ENCODE measurements at regions not wholly inside any gene's neighbourhood (a gene's known extent, or its start where the extent isn't known, plus 50 kb on each side); places are given as distances from the start of the nearest gene placed in this dataset.

DNA sequence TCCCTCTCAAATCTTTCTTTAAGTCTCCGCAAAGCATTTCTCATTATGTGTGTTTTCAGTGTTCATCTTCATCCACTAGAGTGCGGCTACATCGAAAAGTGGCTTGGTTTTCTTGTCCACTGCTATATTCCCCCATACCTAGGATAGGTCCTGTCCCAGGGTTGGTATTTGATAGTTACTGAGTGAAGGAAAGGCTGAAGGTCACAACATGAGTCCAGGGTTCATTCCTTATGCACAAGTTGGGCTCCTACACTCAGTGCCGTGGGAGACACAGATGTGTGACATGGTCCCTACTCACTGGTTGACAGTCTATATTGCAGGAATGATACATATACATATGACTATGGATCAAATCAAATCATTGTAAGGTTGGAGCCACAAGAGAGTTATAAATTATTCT is 55.4 kb upstream of the RELL1 start:
- TF ChIP-seq POLR2AphosphoS5 (IDR thresholded peaks at IDR 0.05; ENCODE audit: low read depth) (no peak), SPI1 (IDR thresholded peaks at IDR 0.05; ENCODE audit: borderline replicate concordance, low read depth) (no peak), CTCF (IDR thresholded peaks at IDR 0.05; ENCODE audit: insufficient read depth, low read length) (no peak), REST (IDR thresholded peaks at IDR 0.05; ENCODE audit: insufficient replicate concordance, low read depth) (no peak), GABPA (IDR thresholded peaks at IDR 0.05; ENCODE audit: low read depth) (no peak)
- H3K27ac ChIP-seq (replicated peaks): no peak overlapping the region
- H3K27me3 ChIP-seq (ENCODE audit: insufficient read depth, poor library complexity, severe bottlenecking): no peaks in the 10 kb centered on the region
- DNase-seq (ENCODE audit: low read depth in 1 of 2, low spot score in 1 of 2): no peak
- no peak overlapping the region for H3K4me3 ChIP-seq (replicated peaks; ENCODE audit: insufficient read depth, low read length)

GRCh38 chr4:37740546-37740945 is 54.4 kb upstream of the RELL1 start:
- no peak overlapping the region for H3K27ac ChIP-seq (replicated peaks)
- no peak for TF ChIP-seq REST (IDR thresholded peaks at IDR 0.05; ENCODE audit: insufficient replicate concordance, low read depth)
- no peak for TF ChIP-seq CTCF (IDR thresholded peaks at IDR 0.05; ENCODE audit: insufficient read depth, low read length)
- no peak for TF ChIP-seq SPI1 (IDR thresholded peaks at IDR 0.05; ENCODE audit: borderline replicate concordance, low read depth)
- TF ChIP-seq POLR2AphosphoS5 (IDR thresholded peaks at IDR 0.05; ENCODE audit: low read depth): no peak
- no peak for TF ChIP-seq GABPA (IDR thresholded peaks at IDR 0.05; ENCODE audit: low read depth)
- H3K4me3 ChIP-seq (replicated peaks; ENCODE audit: insufficient read depth, low read length): no peak overlapping the region
- H3K27me3 ChIP-seq (ENCODE audit: insufficient read depth, poor library complexity, severe bottlenecking): no peaks in the 10 kb centered on the region
- DNase-seq (ENCODE audit: low read depth in 1 of 2, low spot score in 1 of 2): no peak

- TF ChIP-seq SPI1 (IDR thresholded peaks at IDR 0.05; ENCODE audit: borderline replicate concordance, low read depth): no peak
- no peak for TF ChIP-seq REST (IDR thresholded peaks at IDR 0.05; ENCODE audit: insufficient replicate concordance, low read depth)
- no peak for TF ChIP-seq CTCF (IDR thresholded peaks at IDR 0.05; ENCODE audit: insufficient read depth, low read length)
- TF ChIP-seq GABPA (IDR thresholded peaks at IDR 0.05; ENCODE audit: low read depth): no peak
- no peak for TF ChIP-seq POLR2AphosphoS5 (IDR thresholded peaks at IDR 0.05; ENCODE audit: low read depth)
- H3K4me3 ChIP-seq (replicated peaks; ENCODE audit: insufficient read depth, low read length): no peak overlapping the region
- no peak for DNase-seq (ENCODE audit: low read depth in 1 of 2, low spot score in 1 of 2)
- no peak overlapping the region for H3K27ac ChIP-seq (replicated peaks)
- H3K27me3 ChIP-seq (ENCODE audit: insufficient read depth, poor library complexity, severe bottlenecking): no peaks in the 10 kb centered on the region
These were observed 51.3 kb upstream of the RELL1 start for GRCh38 chr4:37737466-37737865.

Measured in HL-60 (cell line).